ENCODE measurements at regions not wholly inside any gene's neighbourhood (a gene's known extent, or its start where the extent isn't known, plus 50 kb on each side); places are given as distances from the start of the nearest gene placed in this dataset.
"Not testable (repeated sequence)": the region's sequence is repeated elsewhere in the genome, so short reads cannot be mapped to it uniquely, and the experiment has no call there.

DNA sequence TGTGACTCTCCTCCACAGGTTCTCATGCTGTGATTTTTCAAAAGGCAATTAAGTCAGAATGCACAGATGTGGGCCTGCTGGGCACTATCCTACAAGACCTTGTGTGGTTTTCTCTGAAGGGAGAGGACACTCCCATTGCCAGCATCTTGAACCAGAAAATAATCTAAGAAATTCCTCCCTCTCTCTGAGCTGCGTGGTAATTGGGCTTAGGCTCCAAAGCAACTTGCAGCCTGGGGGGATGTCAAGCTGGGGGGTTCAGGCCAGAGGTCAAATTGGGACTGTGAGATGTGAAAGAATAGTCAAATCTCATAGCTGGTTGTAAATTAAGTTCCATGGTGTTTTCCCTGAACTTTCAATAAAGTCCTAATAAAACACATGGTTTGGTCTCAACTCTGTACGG is 350.6 kb upstream of the SLC7A11 start:
- Histone ChIP-seq H3K4me1 (ENCODE audit: control insufficient read depth in 3 of 3, insufficient read depth in 3 of 3, low read length in 3 of 3) (peaks cover 10 to 12% (median 10%) of the 10 kb centered on the region in 3 donors), H3K36me3 (ENCODE audit: control insufficient read depth in 3 of 3, insufficient read depth in 3 of 3, low read length in 3 of 3) (no peaks in the 10 kb centered on the region), H3K4me3 (ENCODE audit: low read length in 3 of 3) (no peak overlapping the region), H3K9me3 (ENCODE audit: control insufficient read depth in 3 of 3, low read length in 3 of 3) (no peaks in the 10 kb centered on the region), H3K27me3 (ENCODE audit: control insufficient read depth in 3 of 3, insufficient read depth in 3 of 3, low read length in 3 of 3) (no peaks in the 10 kb centered on the region), H3K27ac (ENCODE audit: low read depth, low read length) (no peak overlapping the region), H3K9ac (ENCODE audit: low read depth in 1 of 3, low read length in 3 of 3) (no peak overlapping the region)

DNA sequence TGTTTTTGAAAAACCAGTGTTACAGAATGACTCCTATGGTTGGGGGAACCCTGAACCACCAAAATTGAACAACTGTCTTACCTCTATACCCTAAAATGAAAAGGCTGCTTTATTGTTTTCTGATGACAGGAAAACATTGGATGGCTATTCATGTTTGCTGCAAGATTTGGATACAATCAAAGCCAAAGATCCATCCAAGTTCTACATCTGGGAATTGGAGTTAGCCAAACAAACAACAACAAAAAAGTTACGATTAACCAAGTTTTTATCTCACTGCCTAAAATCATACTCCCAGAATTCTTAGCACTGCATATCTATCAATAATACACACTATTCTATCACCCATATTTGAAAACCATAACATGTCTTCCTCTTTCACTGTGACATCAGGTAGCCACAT is 349.7 kb upstream of the SLC7A11 start:
- Histone ChIP-seq H3K27ac (ENCODE audit: low read depth, low read length) (no peak overlapping the region), H3K9me3 (ENCODE audit: control insufficient read depth in 3 of 3, low read length in 3 of 3) (no peaks in the 10 kb centered on the region), H3K36me3 (ENCODE audit: control insufficient read depth in 3 of 3, insufficient read depth in 3 of 3, low read length in 3 of 3) (no peaks in the 10 kb centered on the region), H3K4me1 (ENCODE audit: control insufficient read depth in 3 of 3, insufficient read depth in 3 of 3, low read length in 3 of 3) (peaks cover 7 to 12% (median 10%) of the 10 kb centered on the region in 3 donors), H3K9ac (ENCODE audit: low read depth in 1 of 3, low read length in 3 of 3) (no peak overlapping the region), H3K27me3 (ENCODE audit: control insufficient read depth in 3 of 3, insufficient read depth in 3 of 3, low read length in 3 of 3) (no peaks in the 10 kb centered on the region), H3K4me3 (ENCODE audit: low read length in 3 of 3) (no peak overlapping the region)

DNA sequence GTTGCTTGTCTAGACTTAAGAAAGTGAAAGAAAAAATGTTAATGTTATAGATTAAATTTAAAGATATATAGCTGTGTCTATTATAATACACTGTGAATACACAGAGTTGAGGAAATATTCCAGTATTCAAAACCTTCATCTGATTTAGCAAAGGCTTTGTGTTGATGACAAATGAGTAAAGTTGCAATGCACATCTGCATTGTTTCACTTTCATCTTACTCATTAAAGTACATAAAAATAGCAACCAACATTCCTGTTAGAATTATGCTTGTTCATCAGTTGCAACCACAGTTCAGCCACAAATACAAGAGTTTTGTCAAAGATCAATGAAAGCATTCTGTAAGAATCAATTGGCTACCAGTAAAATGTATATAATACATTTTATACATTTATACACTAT is 346.4 kb upstream of the SLC7A11 start:
- no peaks in the 10 kb centered on the region for H3K27me3 ChIP-seq (ENCODE audit: control insufficient read depth in 3 of 3, insufficient read depth in 3 of 3, low read length in 3 of 3)
- H3K9me3 ChIP-seq (ENCODE audit: control insufficient read depth in 3 of 3, low read length in 3 of 3) = no peaks in the 10 kb centered on the region
- no peak overlapping the region for H3K27ac ChIP-seq (ENCODE audit: low read depth, low read length)
- H3K4me1 ChIP-seq (ENCODE audit: control insufficient read depth in 3 of 3, insufficient read depth in 3 of 3, low read length in 3 of 3) = no peaks in the 10 kb centered on the region
- H3K4me3 ChIP-seq (ENCODE audit: low read length in 3 of 3) = no peak overlapping the region
- no peak overlapping the region for H3K9ac ChIP-seq (ENCODE audit: low read depth in 1 of 3, low read length in 3 of 3)
- no peaks in the 10 kb centered on the region for H3K36me3 ChIP-seq (ENCODE audit: control insufficient read depth in 3 of 3, insufficient read depth in 3 of 3, low read length in 3 of 3)

DNA sequence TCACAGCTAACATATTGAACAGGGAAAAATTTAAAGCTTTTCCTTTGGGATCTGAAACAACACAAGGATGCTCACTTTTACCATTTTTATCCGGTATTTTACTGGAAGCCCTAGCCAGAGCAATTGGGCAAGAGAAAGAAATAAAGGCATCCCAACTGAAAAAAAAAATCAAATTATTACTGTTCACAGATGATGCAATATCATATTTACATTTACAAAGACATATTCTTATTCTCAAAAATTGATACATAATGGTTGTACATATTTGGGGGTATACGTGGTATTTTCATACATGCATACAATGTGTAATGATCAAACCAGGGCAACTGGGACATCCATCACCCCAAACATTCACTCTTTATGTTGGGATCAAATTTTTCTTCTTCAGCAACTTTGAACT is 337.0 kb upstream of the SLC7A11 start:
- Histone ChIP-seq H3K36me3 (ENCODE audit: control insufficient read depth in 3 of 3, insufficient read depth in 3 of 3, low read length in 3 of 3) (no peaks in the 10 kb centered on the region), H3K9me3 (ENCODE audit: control insufficient read depth in 3 of 3, low read length in 3 of 3) (peaks cover 0 to 6% (median 4%) of the 10 kb centered on the region in 3 donors), H3K4me3 (ENCODE audit: low read length in 3 of 3) (no peak overlapping the region), H3K4me1 (ENCODE audit: control insufficient read depth in 3 of 3, insufficient read depth in 3 of 3, low read length in 3 of 3) (no peaks in the 10 kb centered on the region), H3K27me3 (ENCODE audit: control insufficient read depth in 3 of 3, insufficient read depth in 3 of 3, low read length in 3 of 3) (no peaks in the 10 kb centered on the region), H3K9ac (ENCODE audit: low read depth in 1 of 3, low read length in 3 of 3) (no peak overlapping the region), H3K27ac (ENCODE audit: low read depth, low read length) (no peak overlapping the region)

DNA sequence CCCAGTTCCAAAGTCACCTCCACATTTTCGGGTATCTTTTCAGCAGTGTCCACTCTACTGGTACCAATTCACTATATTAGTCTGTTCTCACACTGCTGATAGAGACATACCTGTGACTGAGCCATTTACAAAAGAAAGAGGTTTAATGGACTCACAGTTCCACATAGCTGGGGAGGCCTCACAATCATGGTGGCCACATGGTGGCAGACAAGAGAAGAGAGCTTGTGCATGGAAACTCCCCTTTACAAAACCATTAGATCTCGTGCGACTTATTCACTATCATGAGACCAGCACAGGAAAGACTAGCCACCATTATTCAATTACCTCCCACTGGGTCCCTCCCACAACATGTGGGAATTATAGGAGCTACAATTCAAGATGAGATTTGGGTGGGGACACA is 335.7 kb upstream of the SLC7A11 start:
- H3K4me1 ChIP-seq (ENCODE audit: control insufficient read depth in 3 of 3, insufficient read depth in 3 of 3, low read length in 3 of 3); H3K27me3 ChIP-seq (ENCODE audit: control insufficient read depth in 3 of 3, insufficient read depth in 3 of 3, low read length in 3 of 3); H3K9ac ChIP-seq (ENCODE audit: low read depth in 1 of 3, low read length in 3 of 3); H3K27ac ChIP-seq (ENCODE audit: low read depth, low read length); H3K9me3 ChIP-seq (ENCODE audit: control insufficient read depth in 3 of 3, low read length in 3 of 3); H3K4me3 ChIP-seq (ENCODE audit: low read length in 3 of 3); H3K36me3 ChIP-seq (ENCODE audit: control insufficient read depth in 3 of 3, insufficient read depth in 3 of 3, low read length in 3 of 3): not testable (repeated sequence)

DNA sequence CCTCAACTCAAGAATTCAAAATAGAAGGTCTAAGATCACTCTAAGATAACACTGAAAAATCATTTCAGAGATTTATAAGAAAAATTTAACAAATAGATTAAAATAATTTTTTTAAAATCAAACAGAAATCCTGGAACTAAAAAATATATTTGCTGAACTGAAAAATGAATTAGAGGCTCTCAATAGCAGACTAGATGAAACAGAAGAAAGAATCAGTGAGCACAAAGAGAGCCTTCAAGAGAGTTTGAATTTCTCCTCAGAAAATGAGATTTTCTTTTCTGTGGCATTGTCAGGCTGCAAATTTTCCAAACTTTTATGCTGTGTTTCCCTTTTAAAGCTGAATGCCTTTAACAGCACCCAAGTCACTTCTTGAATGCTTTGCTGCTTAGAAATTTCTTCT is 335.0 kb upstream of the SLC7A11 start:
- no peaks in the 10 kb centered on the region for H3K27me3 ChIP-seq (ENCODE audit: control insufficient read depth in 3 of 3, insufficient read depth in 3 of 3, low read length in 3 of 3)
- H3K9ac ChIP-seq (ENCODE audit: low read depth in 1 of 3, low read length in 3 of 3) = no peak overlapping the region
- no peak overlapping the region for H3K27ac ChIP-seq (ENCODE audit: low read depth, low read length)
- H3K36me3 ChIP-seq (ENCODE audit: control insufficient read depth in 3 of 3, insufficient read depth in 3 of 3, low read length in 3 of 3) = no peaks in the 10 kb centered on the region
- H3K4me1 ChIP-seq (ENCODE audit: control insufficient read depth in 3 of 3, insufficient read depth in 3 of 3, low read length in 3 of 3) = no peaks in the 10 kb centered on the region
- H3K9me3 ChIP-seq (ENCODE audit: control insufficient read depth in 3 of 3, low read length in 3 of 3) = peaks cover 0 to 6% (median 4%) of the 10 kb centered on the region in 3 donors
- H3K4me3 ChIP-seq (ENCODE audit: low read length in 3 of 3) = no peak overlapping the region

DNA sequence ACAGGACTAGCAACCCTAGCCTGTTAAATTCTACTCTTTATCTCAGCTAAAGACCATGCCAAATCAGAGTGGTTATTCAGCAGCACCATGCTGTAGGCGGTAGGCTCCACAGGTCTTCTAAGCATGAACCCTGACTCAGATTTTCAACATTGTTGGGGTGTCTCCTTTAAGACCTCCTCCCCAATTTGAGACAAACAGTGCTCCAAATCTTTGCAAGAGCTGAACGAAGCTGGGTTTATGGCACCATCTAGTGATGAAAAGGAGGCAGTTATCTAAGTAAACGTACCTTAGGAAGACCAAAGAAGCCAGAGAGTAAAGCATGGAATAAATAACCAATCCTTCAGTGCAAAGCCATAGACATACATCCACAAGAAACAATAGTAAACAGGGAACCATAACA is 334.5 kb upstream of the SLC7A11 start:
- Histone ChIP-seq H3K9ac (ENCODE audit: low read depth in 1 of 3, low read length in 3 of 3) (no peak overlapping the region), H3K9me3 (ENCODE audit: control insufficient read depth in 3 of 3, low read length in 3 of 3) (peaks cover 0 to 6% (median 4%) of the 10 kb centered on the region in 3 donors), H3K4me3 (ENCODE audit: low read length in 3 of 3) (no peak overlapping the region), H3K27ac (ENCODE audit: low read depth, low read length) (no peak overlapping the region), H3K27me3 (ENCODE audit: control insufficient read depth in 3 of 3, insufficient read depth in 3 of 3, low read length in 3 of 3) (no peaks in the 10 kb centered on the region), H3K36me3 (ENCODE audit: control insufficient read depth in 3 of 3, insufficient read depth in 3 of 3, low read length in 3 of 3) (no peaks in the 10 kb centered on the region), H3K4me1 (ENCODE audit: control insufficient read depth in 3 of 3, insufficient read depth in 3 of 3, low read length in 3 of 3) (no peaks in the 10 kb centered on the region)

DNA sequence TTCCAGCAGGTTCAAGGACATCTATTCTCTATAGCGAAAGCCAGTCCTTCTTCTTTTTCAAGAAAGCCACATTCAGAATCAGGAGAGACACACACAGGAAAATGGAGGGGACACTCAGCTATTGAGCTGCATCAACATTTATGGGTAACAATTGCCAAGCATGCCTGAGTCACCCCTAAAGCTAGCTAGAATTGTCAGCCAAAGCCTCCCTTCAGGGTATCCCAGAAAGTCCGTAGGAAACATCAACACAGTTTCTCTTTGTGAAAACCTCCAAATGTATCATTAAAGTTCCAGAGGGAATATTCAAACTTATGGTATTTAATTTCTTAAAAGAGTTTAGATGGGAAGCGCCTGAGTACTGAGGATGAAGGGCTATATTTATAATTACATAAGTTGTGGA is 331.1 kb upstream of the SLC7A11 start:
- Histone ChIP-seq H3K9me3 (ENCODE audit: control insufficient read depth in 3 of 3, low read length in 3 of 3) (peaks cover 0 to 6% (median 4%) of the 10 kb centered on the region in 3 donors), H3K4me1 (ENCODE audit: control insufficient read depth in 3 of 3, insufficient read depth in 3 of 3, low read length in 3 of 3) (no peaks in the 10 kb centered on the region), H3K36me3 (ENCODE audit: control insufficient read depth in 3 of 3, insufficient read depth in 3 of 3, low read length in 3 of 3) (no peaks in the 10 kb centered on the region), H3K27ac (ENCODE audit: low read depth, low read length) (no peak overlapping the region), H3K9ac (ENCODE audit: low read depth in 1 of 3, low read length in 3 of 3) (no peak overlapping the region), H3K4me3 (ENCODE audit: low read length in 3 of 3) (no peak overlapping the region), H3K27me3 (ENCODE audit: control insufficient read depth in 3 of 3, insufficient read depth in 3 of 3, low read length in 3 of 3) (no peaks in the 10 kb centered on the region)

DNA sequence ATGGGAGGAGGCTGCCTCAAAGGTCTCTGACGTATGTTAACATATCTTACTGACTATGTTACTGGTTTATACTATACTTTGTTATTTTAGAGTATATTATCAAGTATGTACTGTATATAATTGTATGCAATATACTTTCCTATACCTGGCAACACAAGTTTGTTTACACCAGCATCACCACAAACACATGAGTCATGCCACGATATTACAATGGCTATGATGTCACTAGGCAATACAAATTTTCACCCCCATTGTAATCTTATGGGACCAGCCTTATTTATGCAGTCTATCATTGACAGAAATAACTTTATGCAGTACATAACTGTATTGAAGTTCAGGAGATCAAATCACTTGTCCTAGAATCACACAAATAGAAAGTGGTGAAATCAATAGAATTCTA is 329.9 kb upstream of the SLC7A11 start:
- Histone ChIP-seq H3K9ac (ENCODE audit: low read depth in 1 of 3, low read length in 3 of 3) (no peak overlapping the region), H3K4me3 (ENCODE audit: low read length in 3 of 3) (no peak overlapping the region), H3K9me3 (ENCODE audit: control insufficient read depth in 3 of 3, low read length in 3 of 3) (peaks cover 0 to 5% (median 4%) of the 10 kb centered on the region in 3 donors), H3K27ac (ENCODE audit: low read depth, low read length) (no peak overlapping the region), H3K36me3 (ENCODE audit: control insufficient read depth in 3 of 3, insufficient read depth in 3 of 3, low read length in 3 of 3) (no peaks in the 10 kb centered on the region), H3K4me1 (ENCODE audit: control insufficient read depth in 3 of 3, insufficient read depth in 3 of 3, low read length in 3 of 3) (no peaks in the 10 kb centered on the region), H3K27me3 (ENCODE audit: control insufficient read depth in 3 of 3, insufficient read depth in 3 of 3, low read length in 3 of 3) (no peaks in the 10 kb centered on the region)

DNA sequence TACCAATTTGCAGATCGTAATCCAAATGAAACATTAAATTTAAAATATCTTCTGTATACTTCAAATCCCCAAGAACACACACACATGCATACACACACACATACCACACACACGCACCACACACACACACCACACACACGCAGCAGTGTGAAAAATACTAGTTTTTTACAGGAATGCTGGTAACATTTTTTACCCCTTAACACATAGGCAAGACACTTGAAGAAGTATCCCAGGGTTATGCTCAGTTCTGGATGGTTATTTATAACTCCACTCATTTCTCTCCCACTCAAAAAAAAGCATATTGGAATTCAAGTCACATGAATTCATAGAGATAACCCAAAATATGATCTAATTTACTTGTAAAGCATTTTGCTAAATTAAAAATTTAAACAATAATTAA is 325.5 kb upstream of the SLC7A11 start:
- Histone ChIP-seq H3K27ac (ENCODE audit: low read depth, low read length) (no peak overlapping the region), H3K4me3 (ENCODE audit: low read length in 3 of 3) (no peak overlapping the region), H3K9ac (ENCODE audit: low read depth in 1 of 3, low read length in 3 of 3) (no peak overlapping the region), H3K9me3 (ENCODE audit: control insufficient read depth in 3 of 3, low read length in 3 of 3) (no peaks in the 10 kb centered on the region), H3K4me1 (ENCODE audit: control insufficient read depth in 3 of 3, insufficient read depth in 3 of 3, low read length in 3 of 3) (no peaks in the 10 kb centered on the region), H3K36me3 (ENCODE audit: control insufficient read depth in 3 of 3, insufficient read depth in 3 of 3, low read length in 3 of 3) (no peaks in the 10 kb centered on the region), H3K27me3 (ENCODE audit: control insufficient read depth in 3 of 3, insufficient read depth in 3 of 3, low read length in 3 of 3) (no peaks in the 10 kb centered on the region)

DNA sequence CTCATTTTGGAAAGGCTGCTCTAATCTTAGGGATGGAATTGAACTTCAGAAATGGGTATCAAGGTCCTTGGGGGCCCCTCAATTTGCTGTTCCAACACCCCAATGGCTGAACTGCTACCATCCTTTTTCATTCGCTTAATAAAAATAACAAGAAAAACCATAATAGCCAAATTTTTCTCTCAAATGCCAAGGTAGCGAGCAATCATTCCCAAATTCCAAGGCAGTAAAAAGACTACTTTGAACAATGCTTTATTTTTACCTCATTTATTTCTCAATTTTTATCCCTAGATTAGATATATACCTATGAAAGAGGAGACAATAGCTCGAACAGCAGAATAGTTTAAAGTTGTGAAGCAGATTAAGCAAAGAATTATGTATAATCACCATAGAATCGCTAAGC is 323.4 kb upstream of the SLC7A11 start:
- no peak overlapping the region for H3K9ac ChIP-seq (ENCODE audit: low read depth in 1 of 3, low read length in 3 of 3)
- no peak overlapping the region for H3K4me3 ChIP-seq (ENCODE audit: low read length in 3 of 3)
- no peak overlapping the region for H3K27ac ChIP-seq (ENCODE audit: low read depth, low read length)
- H3K9me3 ChIP-seq (ENCODE audit: control insufficient read depth in 3 of 3, low read length in 3 of 3) = no peaks in the 10 kb centered on the region
- H3K4me1 ChIP-seq (ENCODE audit: control insufficient read depth in 3 of 3, insufficient read depth in 3 of 3, low read length in 3 of 3) = peaks cover 0 to 3% (median 3%) of the 10 kb centered on the region in 3 donors
- no peaks in the 10 kb centered on the region for H3K36me3 ChIP-seq (ENCODE audit: control insufficient read depth in 3 of 3, insufficient read depth in 3 of 3, low read length in 3 of 3)
- H3K27me3 ChIP-seq (ENCODE audit: control insufficient read depth in 3 of 3, insufficient read depth in 3 of 3, low read length in 3 of 3) = no peaks in the 10 kb centered on the region
